GM11168 (cell line): ENCODE measurements at regions not wholly inside any gene's neighbourhood (a gene's known extent, or its start where the extent isn't known, plus 50 kb on each side); places are given as distances from the start of the nearest gene placed in this dataset.

Source experiments
- in situ Hi-C: fragments of 300-500 bp; cut with MboI; formaldehyde crosslinking; loops from one replicate; pipeline ENCODE4 v1.12.0; 2022; ENCODE audit warnings: low sequenced_read_pairs; ENCODE audit not compliant: unreplicated experiment

DNA sequence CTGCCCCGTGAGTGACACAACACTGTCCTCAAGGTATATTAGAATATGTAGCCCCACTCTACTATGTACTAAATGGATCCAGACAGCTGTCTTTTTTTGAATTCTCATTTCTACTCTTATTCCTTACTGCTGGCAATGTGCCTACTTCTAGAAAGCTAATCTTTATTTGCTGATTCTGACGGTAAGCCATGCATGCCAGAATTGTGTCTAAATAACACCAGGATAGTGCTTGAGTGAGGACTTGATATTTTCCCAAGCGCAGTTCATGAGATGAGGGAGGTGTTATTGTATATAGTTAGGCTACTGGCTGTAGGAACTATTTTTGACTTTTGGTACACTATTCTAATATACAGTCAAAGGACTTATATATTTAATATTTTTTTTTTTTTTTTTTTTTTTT is 316.2 kb upstream of the NAV3 start:
- in situ Hi-C loops = no loop called here

DNA sequence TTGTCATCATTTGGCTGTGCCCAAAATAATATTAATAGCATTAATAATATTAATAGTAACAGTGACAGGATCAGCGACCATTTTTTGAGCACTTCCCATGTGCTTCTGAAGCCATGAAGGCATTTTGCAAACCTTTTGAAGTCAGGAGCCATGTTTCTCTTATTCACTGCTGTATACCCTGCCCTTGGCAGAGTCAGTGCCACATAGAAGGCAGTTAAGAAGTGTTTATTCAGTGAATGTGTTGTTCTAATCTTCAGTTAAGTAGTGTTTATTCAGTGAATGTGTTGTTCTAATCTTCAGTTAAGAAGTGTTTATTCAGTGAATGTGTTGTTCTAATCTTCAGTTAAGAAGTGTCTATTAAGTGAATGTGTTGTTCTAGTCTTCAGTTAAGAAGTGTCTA is 319.7 kb upstream of the NAV3 start:
- in situ Hi-C loops = no loop called here

DNA sequence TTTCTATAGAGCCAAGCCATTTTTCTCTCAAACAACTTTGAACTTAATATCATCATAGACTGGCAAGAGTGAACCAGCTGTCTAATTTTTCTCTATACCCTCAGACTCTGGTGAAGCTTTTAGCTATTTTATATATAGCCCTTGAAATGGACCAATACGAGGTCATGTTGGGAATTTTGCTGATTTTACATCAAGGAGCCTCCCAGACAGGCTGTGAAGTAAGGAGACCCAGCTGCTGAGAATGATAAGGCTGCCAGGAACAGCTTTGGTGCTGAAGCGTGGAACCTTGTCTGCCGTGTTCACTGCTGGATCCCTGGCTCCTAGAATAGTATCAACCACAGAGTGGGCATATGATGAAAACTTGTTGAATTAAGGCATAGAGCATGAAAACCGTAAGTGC is 326.2 kb upstream of the NAV3 start:
- in situ Hi-C loops = no loop called here

DNA sequence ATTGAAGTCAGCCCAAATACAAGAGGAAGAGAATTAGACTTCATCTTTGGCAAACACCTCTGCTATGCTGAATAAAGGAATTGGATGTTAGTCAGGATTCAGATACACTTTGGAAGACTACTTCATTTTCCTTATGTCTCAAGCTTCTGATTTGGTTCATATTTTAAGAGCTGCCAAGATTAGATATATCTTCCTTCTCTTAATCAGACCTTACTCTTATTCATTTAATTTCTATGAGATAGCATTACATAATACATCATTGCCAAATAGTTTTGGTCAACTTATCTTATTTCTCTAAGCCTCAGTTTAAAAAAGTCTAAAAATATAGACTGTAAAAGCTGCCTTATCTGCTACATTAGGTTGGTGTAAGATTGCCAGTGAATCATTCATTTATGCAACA is 330.6 kb upstream of the NAV3 start:
- in situ Hi-C loops = no loop called here

DNA sequence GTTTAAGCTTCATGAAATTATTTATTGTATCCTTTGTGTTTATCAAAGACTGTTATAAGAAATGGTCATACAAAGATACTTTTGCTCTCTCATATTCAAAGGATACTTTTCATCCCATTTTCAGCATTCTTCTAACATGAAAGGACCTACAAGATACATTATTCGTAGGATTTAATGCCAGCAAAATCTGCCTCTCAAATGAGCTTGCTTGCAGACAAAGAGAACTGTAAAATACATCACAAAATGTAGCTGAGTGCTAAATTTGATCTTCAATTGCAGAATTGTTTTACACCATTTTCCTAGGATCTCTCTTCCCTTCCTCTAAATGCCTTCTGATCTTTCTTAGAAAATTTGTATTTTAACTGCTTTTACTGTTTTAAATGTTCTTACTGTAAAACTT is 333.0 kb upstream of the NAV3 start:
- in situ Hi-C loops = no loop called here

DNA sequence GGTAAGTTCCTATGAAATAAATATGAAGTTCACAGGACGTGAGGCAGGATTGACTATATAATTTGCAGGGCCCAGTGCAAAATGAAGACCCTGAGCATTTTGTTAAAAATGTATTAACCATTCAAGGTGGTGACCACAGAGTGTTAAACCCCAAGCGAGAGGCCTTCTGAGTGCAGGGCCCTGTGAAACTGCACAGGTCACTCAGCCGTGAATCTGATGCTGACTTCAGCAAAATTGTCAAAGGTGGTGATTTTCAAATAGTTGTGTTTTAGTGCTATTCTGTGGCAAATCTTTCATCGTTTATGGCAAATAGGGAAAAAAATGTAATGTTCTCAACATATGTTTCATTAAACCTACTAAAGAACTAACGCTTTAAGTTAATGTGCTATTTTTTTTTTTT is 334.0 kb upstream of the NAV3 start:
- in situ Hi-C loops = no loop called here

DNA sequence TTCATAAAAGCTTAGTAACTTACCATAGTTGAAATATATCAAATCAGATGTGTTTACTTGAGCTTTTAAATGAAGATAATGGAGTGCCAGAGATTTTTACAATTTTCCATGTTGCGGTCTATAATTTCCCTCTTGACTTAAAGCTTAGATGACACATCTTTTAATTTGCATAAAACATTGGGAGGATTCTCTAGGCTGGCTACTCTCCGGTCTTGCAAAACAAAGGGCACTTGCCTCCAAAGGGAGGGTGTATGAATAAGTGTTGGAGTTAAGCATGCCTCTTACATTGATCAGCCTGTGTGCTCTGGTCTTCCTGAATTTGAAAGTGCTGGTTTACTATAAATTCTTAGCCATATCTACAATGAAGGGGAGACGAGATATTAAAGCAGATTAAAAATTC is 336.4 kb upstream of the NAV3 start:
- in situ Hi-C loops = no loop called here

DNA sequence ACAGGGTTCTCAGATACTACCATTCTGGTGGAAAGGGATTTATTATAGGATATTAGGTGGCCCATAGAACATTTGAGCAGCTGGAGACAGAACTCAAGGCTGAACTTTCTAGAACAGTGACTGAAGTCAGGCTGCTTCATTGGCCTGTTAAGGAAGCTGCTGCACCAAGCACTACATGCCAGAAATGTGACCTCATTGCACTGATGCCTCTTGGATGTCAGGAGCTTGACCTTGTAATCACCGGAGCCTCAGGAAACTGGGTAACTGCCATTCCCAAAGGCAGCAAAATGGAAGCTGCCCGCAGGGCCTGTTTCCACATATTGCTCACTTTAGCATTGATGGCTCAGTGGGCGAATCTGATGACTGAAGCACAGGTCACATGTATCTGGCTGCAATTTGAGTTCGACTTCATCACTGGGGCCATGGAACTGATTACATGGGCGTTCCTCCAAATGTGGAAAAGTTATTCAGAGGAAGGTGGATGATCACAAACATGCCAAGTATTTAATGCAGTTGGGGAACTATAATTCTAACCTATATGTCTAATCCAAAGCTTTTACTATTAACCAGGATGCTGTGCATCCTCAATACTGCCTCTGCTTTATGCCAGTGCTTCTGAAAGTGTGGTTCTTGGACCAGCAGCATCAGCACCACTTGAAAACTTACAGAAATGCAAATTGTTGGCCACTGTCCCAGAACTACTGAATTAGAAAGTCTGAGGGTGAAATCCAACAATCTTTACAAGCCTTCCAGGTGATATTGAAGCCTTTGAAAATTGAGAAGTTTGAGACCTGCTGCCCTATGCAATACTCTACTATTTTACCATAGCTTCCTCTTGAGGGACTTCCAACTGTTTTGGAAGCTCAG is 337.2 kb upstream of the NAV3 start:
- in situ Hi-C loops = no loop called here

DNA sequence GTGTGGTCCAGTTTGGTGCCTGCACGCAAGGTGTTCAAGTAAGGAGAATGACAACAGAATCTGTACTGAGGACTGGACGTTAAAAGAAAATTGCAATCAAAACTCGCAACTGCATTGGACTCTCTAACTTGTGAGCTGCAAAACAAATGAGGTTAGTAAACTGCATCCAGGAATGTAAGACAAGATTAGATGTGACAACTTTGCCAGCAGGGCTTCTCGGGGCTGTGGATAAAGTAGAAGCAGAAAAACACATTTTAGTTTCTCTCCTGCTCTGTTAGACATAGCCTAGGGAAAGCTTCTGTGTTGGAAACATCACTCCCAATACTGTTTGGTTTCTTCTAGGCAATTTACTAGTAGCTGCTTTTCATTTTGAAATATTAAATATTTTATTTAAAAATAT is 338.2 kb upstream of the NAV3 start:
- in situ Hi-C loops = no loop called here

DNA sequence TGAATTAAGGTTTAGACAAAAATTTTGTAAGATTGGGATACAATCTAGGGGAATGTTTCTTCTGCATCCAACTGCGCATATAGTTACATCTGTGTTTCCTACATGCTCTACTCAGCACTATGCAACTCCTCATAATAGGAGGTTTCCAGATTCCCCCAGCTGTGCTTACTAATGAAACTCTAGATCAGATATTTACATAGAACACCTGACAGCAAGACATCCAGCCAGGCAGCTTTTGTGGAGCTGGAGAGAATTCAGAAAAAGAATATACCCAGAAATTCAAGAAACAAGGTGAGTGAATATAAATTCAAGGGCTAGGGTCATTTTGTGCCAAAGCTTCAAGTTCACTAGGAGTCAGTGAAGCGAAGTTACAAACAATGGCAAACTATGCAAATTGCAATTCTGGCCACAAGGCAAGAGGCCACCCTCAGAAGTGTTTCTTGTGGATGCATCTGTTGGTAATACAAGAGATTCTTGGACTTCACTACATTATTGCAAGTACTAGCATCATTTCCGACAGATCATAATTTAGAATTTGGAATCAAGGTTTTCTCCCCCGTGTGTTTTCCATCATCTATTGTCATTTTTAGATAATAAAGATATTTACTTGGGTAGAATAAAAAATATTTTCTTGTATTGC is 341.2 kb upstream of the NAV3 start:
- in situ Hi-C loops = no loop called here

DNA sequence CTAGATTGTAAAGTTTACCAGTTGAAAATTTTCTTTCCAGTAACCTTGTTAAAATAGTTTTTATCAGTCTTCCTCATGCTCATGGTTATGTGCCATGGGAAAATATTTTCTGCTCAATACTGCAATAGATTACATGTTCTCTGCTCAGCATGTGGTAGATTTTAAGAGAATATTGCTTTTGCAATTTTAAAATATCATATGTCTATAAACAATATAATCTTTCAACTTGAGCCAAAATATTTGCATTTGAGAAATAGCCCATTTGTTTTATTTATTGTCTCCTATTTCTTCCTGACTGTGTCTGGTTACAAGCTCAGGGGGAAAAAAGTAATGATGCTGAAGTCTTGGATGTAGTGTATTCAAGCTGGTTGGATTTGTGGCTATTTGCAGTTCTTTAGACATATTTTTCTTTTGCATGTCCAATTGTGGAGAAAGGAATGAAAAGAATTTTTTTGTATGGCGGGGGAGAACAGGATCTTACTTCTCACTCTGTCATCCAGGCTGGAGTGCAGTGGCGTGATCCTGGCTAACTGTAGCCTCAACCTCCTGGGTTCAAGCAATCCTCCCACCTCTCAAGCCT is 342.6 kb upstream of the NAV3 start:
- in situ Hi-C loops = no loop called here

DNA sequence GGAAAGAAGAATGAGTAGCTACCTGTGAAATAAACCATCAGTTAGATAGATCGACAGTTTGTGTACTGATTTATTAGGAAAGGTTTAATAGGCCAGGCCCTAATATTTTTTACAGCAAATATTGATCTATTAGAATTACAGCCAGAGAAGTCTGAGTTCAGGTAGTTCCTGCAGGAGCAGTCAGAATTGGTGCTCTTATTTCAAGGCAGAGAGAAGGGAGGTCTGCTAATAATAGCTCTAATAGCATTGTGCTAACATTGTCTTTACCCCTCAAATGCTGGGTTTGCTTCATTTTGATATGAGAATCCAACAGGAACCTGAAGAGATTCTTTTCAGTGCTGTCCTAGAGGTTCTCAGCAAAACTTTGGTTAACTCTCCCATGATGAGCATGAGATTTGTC is 343.8 kb upstream of the NAV3 start:
- in situ Hi-C loops = no loop called here

DNA sequence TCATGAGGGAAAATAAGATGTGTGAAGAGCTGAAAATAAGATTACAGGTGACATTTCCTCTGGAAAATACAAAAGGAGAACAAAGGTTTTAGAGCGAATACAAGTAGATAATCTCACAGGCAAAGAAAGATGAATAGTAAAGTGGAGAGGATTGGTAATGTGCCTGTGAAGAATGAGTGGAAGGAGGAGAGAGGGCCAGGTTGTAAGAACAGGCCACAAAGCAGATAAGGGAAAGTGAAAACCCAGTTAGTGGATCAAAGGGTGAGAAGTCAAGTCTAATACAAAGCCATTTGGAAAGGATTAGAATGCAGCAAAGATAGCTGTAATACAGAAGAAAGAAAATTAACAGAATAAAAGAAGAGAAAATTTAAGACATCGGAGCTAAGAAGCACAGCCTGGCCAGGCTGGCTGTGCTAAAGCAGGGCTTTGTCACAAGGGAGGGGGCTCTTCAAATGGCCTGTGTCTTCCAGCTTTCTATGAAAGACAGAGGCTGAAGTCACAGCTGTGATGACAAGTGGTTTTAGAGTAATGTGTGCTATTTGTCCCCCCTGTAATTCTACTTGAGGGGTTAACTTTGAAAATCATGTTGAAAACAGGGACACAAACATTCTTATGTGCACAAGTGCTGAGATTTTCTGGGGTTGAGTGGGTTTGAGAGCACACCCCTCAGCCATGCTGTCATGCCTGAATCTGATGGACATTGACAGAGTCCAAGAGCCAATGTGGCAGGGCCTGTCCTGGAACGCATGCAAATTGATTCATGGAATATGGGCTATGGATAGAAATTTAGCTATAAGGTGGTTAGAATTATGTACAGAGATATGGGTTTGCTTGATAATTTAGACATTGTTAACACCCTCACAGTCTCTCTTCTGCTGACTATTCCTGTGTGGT is 344.5 kb upstream of the NAV3 start:
- in situ Hi-C loops = no loop called here

DNA sequence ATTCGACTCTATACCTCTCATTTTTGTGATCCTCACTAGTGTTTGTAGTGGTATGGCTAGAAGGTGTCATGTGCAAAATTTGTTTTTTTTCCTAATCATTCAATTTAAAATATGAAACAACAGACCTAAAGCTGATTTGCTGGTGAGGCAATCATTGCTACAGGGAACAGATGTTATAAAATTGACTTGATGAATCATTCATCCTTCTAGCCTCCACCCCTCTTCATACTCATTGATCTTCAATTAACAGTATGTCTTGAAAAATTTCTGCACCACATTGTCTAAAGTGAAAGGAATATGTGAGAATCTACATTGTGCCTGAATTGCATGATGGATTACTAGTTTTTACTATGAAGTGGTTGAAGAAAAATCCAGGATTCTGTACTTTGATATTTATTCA is 349.0 kb upstream of the NAV3 start:
- in situ Hi-C loops = no loop called here

DNA sequence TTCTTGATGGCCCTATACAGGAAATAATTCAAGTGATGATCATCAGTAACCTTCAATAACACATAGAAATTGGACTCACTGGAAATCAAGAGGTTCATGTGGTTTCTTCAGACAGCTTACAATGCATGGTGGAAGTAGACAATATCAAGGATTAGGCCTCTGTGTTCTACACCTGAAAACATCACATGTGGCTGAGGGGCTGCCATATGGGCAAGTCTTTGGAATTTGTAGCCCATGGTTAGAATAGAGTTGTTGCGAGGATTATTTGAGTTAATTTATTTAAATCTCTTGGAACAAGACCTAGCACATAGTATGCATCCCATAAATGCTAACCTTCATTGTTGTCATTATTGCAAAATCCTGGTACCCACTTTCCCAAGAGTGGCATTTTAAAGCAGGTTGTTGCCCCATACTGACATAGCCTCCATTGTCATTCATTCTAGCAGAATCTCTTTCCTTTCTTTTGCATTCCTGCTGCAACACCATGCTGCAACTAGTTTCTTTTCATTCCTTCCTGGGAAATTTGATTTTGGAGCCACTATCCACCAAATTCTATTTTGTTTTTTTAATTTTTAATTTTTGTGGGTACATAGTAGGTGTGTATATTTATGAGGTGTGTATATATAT is 352.7 kb upstream of the NAV3 start:
- in situ Hi-C loops = no loop called here

DNA sequence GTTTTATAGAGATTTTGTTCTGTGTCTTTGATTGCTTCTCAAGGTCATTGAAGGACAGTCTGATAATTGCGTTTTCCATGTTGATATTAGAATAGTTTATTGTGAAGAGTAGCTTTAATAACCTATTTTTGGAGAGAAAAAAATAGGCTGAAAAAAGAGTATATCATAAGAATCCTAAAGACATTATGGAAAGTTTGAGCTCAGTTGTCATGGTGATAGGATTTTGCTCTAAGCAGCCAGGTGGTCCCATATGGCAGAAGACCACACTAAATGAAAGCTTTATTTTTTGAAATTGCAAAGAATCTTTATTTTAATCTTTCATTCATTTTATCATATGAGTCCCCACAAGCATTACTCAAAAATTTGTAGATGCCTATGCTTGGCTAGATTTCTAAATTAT is 358.9 kb upstream of the NAV3 start:
- in situ Hi-C loops = no loop called here

DNA sequence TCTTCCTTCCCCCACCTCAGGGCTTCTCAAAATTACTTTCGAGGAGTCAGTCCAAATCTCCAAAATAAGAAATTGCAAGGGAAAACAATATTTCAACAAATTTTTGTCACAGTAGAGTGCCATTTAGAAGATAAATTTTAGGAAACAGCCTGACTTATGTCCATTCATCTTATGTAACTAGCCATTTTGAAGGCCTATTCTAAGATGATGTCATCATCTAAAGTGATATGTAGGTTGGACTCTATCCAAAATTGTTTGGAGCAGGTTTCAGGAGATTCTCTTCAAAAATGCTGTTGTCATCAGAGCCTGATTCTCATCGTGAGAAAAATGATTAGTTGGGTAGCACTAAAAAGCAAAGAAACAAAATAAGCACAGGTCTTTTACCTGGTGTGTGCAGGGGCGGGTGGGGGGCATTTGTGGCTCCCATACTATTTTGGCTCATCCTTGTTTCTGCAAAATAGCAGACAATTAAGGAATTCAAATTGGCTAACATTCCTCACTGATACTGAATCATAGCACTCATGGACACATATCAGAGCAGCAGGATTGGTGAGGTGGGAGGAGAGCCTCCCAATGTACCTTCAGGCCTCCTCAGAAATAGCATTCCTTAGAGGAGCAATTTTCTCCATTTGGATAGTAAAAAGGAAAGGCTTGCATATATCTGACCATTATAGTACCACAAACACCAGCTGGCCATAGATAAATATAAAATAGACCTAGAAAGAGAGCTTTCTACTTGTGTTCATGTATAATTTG is 360.9 kb upstream of the NAV3 start:
- in situ Hi-C loops = no loop called here

DNA sequence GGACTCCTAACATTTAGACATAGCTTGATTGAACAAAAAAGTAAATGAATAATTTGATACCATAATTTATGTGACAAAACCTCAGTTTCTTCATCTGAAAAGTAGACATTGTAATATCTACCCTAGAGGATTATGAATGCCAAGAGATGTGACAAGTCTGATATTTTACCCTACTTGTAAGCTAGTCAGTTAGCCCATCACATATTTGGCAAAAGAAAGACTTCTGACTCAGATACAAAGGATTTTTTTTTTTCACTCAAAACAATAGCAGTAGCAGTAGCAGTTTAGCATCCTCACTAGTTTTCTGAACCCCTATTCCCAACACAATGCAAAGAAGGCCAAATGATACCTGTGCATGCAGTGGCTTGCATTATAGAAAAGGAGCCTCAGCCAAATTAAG is 377.3 kb upstream of the E2F7 start:
- in situ Hi-C loops = no loop called here

DNA sequence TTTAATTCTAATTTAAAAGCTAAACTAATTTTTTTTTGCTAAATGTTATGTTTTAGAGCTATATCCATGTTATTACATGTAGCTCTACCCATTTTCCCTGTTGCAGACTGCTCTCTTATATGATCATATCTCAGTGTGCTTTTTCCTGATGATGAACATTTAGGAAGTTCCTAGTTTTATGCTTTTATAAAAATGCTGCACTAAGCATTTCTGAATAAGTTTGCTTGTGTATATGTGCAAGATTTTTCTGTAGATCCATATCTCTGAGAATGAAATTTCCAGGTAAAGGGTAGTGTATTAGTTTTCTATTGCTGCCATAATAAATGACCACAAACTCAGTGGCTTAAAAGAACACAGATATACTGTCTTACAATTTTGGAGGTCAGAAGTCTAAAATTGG is 374.4 kb upstream of the E2F7 start:
- in situ Hi-C loops = no loop called here

DNA sequence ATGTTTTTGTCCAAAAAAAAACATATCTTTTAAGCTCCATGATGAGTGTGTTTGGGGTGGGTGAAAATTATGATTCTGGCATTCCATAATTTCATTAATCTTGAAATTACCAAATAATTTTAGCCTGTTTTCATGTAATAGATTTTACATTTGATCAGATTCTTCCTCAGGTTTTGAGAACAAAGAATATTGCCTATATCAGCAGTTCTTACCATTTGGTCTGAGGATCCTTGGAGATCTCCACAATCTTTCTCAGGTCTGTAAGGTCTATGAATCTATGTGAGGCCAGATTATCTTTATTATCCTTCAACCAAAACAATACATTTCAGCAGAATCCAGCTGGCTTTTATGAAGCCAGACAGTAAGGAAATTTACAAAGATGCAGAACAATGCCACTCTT is 373.3 kb upstream of the E2F7 start:
- in situ Hi-C loops = no loop called here
